LNCAP (cell line): ENCODE measurements at regions not wholly inside any gene's neighbourhood (a gene's known extent, or its start where the extent isn't known, plus 50 kb on each side); places are given as distances from the start of the nearest gene placed in this dataset.

Source experiments
- TF ChIP-seq, protein P1 (sequence below): fragments of 450-650 bp; IDR thresholded peaks from 2 replicates; pipeline ENCODE4 v1.5.1; 2017; ENCODE audit warnings: mild to moderate bottlenecking

DNA sequence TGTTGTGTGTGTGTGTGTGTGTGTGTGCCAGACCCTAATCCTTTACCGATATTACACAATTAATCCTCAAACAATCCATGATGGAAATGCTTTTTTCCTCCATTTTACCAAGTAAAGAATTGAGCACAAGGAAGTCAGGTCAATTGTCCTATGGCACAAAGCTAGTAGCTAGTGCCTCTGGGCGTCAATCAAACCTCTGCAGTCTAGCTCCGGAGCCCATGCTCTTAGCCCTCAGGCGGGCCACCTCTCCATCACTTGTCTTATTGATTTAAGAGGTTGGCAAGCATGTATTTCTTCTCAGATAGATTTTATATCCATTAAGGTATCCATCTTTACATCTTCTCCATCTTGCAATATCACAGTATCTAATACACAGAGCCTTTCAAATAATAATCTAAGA is 886.6 kb downstream of the TBL1XR1 start:
- TF ChIP-seq, protein P1, sequence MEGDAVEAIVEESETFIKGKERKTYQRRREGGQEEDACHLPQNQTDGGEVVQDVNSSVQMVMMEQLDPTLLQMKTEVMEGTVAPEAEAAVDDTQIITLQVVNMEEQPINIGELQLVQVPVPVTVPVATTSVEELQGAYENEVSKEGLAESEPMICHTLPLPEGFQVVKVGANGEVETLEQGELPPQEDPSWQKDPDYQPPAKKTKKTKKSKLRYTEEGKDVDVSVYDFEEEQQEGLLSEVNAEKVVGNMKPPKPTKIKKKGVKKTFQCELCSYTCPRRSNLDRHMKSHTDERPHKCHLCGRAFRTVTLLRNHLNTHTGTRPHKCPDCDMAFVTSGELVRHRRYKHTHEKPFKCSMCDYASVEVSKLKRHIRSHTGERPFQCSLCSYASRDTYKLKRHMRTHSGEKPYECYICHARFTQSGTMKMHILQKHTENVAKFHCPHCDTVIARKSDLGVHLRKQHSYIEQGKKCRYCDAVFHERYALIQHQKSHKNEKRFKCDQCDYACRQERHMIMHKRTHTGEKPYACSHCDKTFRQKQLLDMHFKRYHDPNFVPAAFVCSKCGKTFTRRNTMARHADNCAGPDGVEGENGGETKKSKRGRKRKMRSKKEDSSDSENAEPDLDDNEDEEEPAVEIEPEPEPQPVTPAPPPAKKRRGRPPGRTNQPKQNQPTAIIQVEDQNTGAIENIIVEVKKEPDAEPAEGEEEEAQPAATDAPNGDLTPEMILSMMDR = no peak

DNA sequence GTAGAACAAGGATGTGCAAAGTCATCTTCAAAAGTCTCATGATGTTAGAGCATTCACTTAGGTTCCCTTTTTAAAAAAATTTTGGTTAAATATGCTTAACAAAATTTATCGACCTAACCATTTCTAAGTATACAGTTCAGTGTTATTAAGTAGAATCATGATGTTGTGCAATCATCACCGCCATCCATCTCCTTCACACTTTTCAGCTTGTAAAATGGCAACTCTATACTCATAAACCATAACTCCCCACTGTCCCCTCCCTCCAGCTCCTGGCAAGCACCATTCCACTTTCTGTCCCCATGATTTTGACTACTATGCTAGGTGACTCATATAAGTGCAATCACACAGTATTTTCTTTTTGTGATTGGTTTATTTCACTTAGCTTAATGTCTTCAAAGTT is 895.0 kb downstream of the TBL1XR1 start:
- TF ChIP-seq, protein P1 = no peak

DNA sequence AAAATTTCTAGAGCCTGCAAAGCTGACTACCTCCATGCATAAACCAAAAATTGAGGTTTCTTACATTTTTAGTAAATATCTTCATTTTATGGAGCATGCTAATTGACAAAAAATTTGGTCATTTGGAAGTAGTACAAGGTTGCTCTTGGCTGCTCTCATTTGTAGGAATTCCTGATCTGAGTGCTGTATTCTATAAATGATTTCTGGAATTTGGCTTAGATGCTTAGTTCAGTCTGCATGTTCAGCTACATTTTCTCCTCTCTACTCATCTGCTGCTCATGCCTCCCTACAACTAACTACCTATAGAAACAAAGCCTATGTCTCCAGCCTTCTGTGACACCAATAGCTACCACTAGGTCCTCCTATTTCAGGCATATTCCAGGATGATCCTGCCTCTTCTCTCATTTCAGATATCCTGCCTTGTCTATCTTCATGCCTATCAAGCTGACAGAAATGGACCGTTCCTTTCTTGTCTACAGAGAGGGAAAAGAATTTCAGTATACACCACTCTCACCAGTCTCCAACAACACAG is 901.1 kb downstream of the TBL1XR1 start:
- TF ChIP-seq, protein P1 = no peak

DNA sequence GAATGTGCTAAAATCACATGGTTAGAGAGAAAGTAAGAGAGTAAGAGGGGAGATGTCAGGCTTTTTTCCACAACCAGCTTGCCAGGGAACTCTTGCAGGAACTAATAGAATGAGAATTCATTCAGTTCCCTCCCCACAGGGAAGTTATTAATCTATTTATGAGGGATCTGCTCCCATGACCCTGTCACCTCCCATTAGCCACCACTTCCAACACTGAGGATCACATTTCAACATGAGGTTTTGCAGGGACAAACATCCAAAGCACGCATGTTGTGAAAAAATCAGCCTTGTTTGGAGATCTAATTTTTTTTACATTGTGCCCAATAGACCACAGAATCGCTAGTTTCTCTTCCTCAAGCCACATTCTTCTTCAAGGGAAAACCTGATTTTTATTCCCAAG is 904.0 kb downstream of the TBL1XR1 start:
- TF ChIP-seq, protein P1 = no peak

DNA sequence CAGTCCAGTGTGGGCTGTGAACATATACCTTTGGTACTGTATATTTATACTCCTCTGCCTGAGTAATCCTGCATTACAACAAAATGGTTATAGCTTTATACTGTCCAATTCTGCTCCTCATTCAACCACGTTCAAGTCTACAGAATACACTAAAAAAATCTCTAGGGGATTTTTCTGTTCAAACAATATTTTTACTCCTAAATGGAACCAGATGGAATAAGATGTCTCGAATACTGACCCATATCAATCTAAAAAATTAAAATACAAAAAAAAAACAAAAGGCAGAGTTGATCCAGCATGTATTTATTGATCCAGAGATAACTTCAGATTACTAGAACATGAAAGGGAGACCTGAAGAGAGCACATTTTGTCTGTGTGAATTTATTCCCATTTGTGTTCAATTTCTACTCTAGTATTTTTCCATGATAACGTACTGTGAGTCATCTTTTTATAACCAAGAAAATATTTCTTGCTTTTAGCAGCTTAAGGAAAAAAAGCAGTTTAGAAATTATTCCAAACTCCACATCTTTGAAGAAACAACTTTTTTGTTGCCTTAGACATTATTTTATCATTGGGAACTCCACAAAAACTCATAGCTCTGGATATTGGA is 910.7 kb downstream of the TBL1XR1 start:
- TF ChIP-seq, protein P1 = no peak

DNA sequence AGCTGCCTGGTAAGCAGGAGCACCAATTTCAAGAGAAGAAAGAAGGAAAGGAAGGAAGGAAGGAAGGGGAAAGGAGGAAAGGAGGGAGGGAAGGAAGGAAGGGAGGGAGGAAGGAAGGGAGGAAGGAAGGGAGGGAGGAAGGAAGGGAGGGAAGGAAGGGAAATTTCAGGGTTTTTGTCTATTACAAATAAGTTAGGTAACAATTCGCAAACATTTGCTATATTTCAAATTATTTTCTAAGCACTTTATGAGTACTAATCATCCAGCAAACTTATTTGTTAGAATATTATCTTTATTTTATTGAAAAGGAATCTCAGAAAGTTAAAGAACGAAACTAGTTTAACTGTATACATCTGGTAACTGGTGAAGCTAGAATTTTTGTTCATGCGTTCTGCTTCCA is 921.7 kb downstream of the TBL1XR1 start:
- TF ChIP-seq, protein P1 = no peak

DNA sequence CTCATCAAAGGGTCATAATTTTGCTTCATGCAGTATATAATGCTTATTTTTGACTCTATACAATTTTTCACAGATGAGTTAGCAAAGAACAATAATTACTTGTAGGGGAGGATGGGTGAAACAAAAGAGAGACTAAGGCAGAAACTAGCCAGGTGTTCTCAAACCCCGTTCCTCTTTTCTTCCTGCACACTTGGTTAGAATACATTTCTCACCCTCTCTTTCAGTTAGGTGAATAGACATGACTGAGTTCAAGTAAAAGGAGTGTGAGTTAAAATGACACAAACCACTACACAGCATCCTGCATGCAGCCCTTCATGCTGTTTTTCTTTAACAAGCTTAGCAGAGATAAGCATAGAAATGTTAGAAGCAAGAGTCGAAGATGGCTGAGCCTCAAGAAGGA is 922.2 kb downstream of the TBL1XR1 start:
- TF ChIP-seq, protein P1 = no peak

DNA sequence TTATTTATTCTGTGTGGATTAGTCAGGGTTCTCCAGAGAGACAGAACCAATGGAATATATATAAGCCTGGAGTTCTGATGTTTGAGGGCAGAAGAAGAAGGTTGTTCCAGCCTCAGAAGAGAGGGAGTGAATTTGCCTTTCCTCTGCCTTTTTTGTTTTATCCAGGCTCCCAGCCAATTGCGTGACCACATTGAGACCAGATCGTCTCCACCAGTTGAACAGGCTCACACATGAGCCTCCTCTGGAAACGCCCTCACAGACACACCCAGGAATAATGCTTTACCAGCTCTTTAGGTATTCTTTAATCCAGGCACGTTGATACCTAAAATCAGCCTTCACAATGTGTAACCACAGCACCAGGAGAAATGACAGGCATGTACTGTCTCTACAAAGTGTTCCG is 923.1 kb downstream of the TBL1XR1 start:
- TF ChIP-seq, protein P1 = no peak
